Prostate gland (tissue), 2 donors: ENCODE measurements at regions not wholly inside any gene's neighbourhood (a gene's known extent, or its start where the extent isn't known, plus 50 kb on each side); places are given as distances from the start of the nearest gene placed in this dataset.

Experiments
- POLR2A ChIP-seq: fragments of 450-650 bp; IDR thresholded peaks from one replicate; pipeline ENCODE4 v1.6.1; 2016; ENCODE audit warnings: antibody characterized with exemption, mild to moderate bottlenecking
- POLR2AphosphoS5 ChIP-seq: sonication (generic); formaldehyde crosslinking; IDR thresholded peaks from one replicate; pipeline ENCODE4 v1.6.1; 2017; ENCODE audit warnings: antibody characterized with exemption
- TF ChIP-seq, protein P1 (sequence below), 4 experiments: fragments of 200-600 bp in 2 of 4; fragments of 450-650 bp in 2 of 4; sonication (generic) in 2 of 4; IDR thresholded peaks; 1 replicate in 3 of 4; 2 replicates in 1 of 4; pipeline ENCODE4 v1.5.1; 2016 to 2019; ENCODE audit warnings: antibody characterized with exemption in 4 of 4, mild to moderate bottlenecking in 2 of 4, moderate library complexity in 2 of 4

DNA sequence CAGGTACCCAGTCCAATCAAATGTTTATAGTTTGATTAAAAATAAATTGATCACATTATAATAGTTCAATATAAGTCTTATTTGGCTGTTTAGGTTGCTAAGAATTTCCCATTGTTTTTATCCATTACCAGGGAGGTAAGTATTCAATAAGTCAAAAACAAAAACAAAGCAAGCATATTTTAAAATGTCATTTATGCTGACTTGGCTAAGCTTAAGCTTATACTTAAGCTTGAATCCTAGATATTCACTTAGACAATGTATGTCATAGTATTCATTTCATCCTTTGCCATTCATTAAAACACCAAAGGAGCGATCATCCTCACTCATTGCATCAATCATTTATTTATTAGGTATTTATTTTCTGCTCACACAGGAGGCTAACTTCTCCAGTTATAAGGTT lies 144.9 kb downstream of the PRL start:
- TF ChIP-seq POLR2AphosphoS5 (no peak), POLR2A (no peak)
- TF ChIP-seq, protein P1, sequence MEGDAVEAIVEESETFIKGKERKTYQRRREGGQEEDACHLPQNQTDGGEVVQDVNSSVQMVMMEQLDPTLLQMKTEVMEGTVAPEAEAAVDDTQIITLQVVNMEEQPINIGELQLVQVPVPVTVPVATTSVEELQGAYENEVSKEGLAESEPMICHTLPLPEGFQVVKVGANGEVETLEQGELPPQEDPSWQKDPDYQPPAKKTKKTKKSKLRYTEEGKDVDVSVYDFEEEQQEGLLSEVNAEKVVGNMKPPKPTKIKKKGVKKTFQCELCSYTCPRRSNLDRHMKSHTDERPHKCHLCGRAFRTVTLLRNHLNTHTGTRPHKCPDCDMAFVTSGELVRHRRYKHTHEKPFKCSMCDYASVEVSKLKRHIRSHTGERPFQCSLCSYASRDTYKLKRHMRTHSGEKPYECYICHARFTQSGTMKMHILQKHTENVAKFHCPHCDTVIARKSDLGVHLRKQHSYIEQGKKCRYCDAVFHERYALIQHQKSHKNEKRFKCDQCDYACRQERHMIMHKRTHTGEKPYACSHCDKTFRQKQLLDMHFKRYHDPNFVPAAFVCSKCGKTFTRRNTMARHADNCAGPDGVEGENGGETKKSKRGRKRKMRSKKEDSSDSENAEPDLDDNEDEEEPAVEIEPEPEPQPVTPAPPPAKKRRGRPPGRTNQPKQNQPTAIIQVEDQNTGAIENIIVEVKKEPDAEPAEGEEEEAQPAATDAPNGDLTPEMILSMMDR (IDR thresholded peaks at IDR 0.05), result no peak
